Keratinocyte (primary cell): ENCODE measurements at regions not wholly inside any gene's neighbourhood (a gene's known extent, or its start where the extent isn't known, plus 50 kb on each side); places are given as distances from the start of the nearest gene placed in this dataset.

Experiments used
- DNase-seq: peaks from one replicate; pipeline ENCODE4 v3.0.0-alpha.2; 2011; ENCODE audit warnings: low read depth, missing footprints, low spot score
- FAIRE-seq: peaks from 2 replicates; lab custom pipeline; 2011; peaks lifted over from hg19 to GRCh38; lab: Jason Lieb, UNC
- H2AFZ ChIP-seq: 2 replicates; pipeline ENCODE4 v1.6.0; 2012; ENCODE audit warnings: low read length, control low read depth, inconsistent platforms; ENCODE audit not compliant: control insufficient read depth
- H3K27ac ChIP-seq: 2 replicates; pipeline ENCODE4 v1.5.1; 2011; ENCODE audit warnings: low read length; ENCODE audit not compliant: control insufficient read depth, insufficient read depth
- H3K27me3 ChIP-seq: 3 replicates; pipeline ENCODE4 v1.6.0; 2011; ENCODE audit warnings: low read length; ENCODE audit not compliant: control insufficient read depth, insufficient read depth; ENCODE audit errors: extremely low read depth
- H3K36me3 ChIP-seq, 2 experiments: 2 replicates in 1 of 2; 3 replicates in 1 of 2; pipeline ENCODE4 v1.5.1; 2011; ENCODE audit warnings: low read length in 2 of 2, mild to moderate bottlenecking in 1 of 2; ENCODE audit not compliant: control insufficient read depth in 2 of 2, insufficient read depth in 2 of 2; ENCODE audit errors: extremely low read depth in 1 of 2
- H3K4me1 ChIP-seq: 3 replicates; pipeline ENCODE4 v1.5.1; 2011; ENCODE audit warnings: low read length; ENCODE audit not compliant: control insufficient read depth, insufficient read depth; ENCODE audit errors: extremely low read depth
- H3K4me2 ChIP-seq: 3 replicates; pipeline ENCODE4 v1.6.0; 2011; ENCODE audit warnings: low read depth, low read length; ENCODE audit not compliant: control insufficient read depth, insufficient read depth; ENCODE audit errors: extremely low read depth
- H3K4me3 ChIP-seq, 3 experiments: fragments of 200-600 bp in 1 of 3; sonication (generic) in 1 of 3; 2 replicates in 2 of 3; 3 replicates in 1 of 3; pipeline ENCODE4 v1.5.1; 2011 to 2016; ENCODE audit warnings: low read length in 3 of 3, mild to moderate bottlenecking in 3 of 3, control low read depth in 2 of 3, inconsistent platforms in 1 of 3, low read depth in 1 of 3, mixed read lengths in 1 of 3, mixed run types in 1 of 3, moderate library complexity in 1 of 3; ENCODE audit not compliant: control insufficient read depth in 2 of 3, insufficient read depth in 2 of 3; ENCODE audit errors: extremely low read depth in 1 of 3
- H3K79me2 ChIP-seq: 2 replicates; pipeline ENCODE4 v1.6.0; 2012; ENCODE audit warnings: low read length; ENCODE audit not compliant: control insufficient read depth, insufficient read depth
- H3K9ac ChIP-seq: 3 replicates; pipeline ENCODE4 v1.6.0; 2011; ENCODE audit warnings: low read length; ENCODE audit not compliant: control insufficient read depth, insufficient read depth; ENCODE audit errors: extremely low read depth
- H3K9me1 ChIP-seq: 3 replicates; pipeline ENCODE4 v1.6.0; 2011; ENCODE audit warnings: low read length; ENCODE audit not compliant: control insufficient read depth, insufficient read depth; ENCODE audit errors: extremely low read depth
- H3K9me3 ChIP-seq: 2 replicates; pipeline ENCODE4 v1.5.1; 2012; ENCODE audit warnings: low read depth, low read length; ENCODE audit not compliant: control insufficient read depth
- H4K20me1 ChIP-seq: 3 replicates; pipeline ENCODE4 v1.6.0; 2011; ENCODE audit warnings: low read length; ENCODE audit not compliant: control insufficient read depth, insufficient read depth; ENCODE audit errors: extremely low read depth
- EZH2 ChIP-seq: IDR thresholded peaks from one replicate; pipeline ENCODE4 v1.6.1; 2012; ENCODE audit warnings: inconsistent platforms, mild to moderate bottlenecking, low read length, moderate library complexity
- dilution Hi-C: fragments of 300-500 bp; cut with MboI; formaldehyde crosslinking; loops from one replicate; pipeline ENCODE4 v1.7.0; 2020; ENCODE audit warnings: low sequenced_read_pairs; ENCODE audit not compliant: extremely low pct_ligation_motif_present
- TF ChIP-seq, protein P1 (sequence below), 3 experiments: IDR thresholded peaks in 1 of 3; conservative IDR thresholded peaks in 1 of 3; optimal IDR thresholded peaks in 1 of 3; 2 replicates in 2 of 3; 3 replicates in 1 of 3; pipeline versions ENCODE3 to v1.5.1; 2011; ENCODE audit warnings: low read length in 3 of 3, mild to moderate bottlenecking in 3 of 3, moderate library complexity in 2 of 3, control low read depth in 1 of 3, inconsistent platforms in 1 of 3; ENCODE audit not compliant: insufficient read depth in 2 of 3; ENCODE audit errors: extremely low read depth in 1 of 3

DNA sequence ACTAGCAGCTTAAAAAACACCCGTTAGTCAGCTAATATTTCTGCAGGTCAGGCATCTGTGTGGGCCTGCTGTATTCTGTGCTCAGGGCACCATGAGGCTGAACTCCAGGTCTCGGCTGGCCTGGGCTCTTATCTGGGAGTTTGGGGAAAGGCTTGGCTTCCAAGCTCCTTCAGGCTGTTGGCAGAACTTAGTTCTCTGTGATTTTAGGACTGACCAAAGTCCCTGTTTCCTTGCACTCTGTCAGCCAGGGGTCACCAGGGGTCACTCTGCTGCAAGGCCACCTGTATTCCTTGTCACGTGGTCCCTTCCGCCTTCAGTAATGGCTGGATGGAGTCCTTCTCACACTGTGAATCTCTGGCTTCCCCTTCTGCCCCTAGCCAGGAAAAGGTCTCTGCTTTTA, 586.4 kb downstream of the AACS start:
- DNase-seq = no peak
- no peaks in the 10 kb centered on the region for H3K27me3 ChIP-seq
- TF ChIP-seq, protein P1, sequence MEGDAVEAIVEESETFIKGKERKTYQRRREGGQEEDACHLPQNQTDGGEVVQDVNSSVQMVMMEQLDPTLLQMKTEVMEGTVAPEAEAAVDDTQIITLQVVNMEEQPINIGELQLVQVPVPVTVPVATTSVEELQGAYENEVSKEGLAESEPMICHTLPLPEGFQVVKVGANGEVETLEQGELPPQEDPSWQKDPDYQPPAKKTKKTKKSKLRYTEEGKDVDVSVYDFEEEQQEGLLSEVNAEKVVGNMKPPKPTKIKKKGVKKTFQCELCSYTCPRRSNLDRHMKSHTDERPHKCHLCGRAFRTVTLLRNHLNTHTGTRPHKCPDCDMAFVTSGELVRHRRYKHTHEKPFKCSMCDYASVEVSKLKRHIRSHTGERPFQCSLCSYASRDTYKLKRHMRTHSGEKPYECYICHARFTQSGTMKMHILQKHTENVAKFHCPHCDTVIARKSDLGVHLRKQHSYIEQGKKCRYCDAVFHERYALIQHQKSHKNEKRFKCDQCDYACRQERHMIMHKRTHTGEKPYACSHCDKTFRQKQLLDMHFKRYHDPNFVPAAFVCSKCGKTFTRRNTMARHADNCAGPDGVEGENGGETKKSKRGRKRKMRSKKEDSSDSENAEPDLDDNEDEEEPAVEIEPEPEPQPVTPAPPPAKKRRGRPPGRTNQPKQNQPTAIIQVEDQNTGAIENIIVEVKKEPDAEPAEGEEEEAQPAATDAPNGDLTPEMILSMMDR (optimal IDR thresholded peaks at IDR 0.05 in 1 of 3, IDR thresholded peaks at IDR 0.05 in 1 of 3, conservative IDR thresholded peaks at IDR 0.05 in 1 of 3; ENCODE audit: extremely low read depth in 1 of 3, insufficient read depth in 2 of 3, low read length in 3 of 3) = no peak
- TF ChIP-seq EZH2 = no peak
- no peaks in the 10 kb centered on the region for H3K9me1 ChIP-seq
- no peak overlapping the region for H3K4me2 ChIP-seq
- no peaks in the 10 kb centered on the region for H3K4me1 ChIP-seq
- dilution Hi-C loops = no loop called here
- H3K9me3 ChIP-seq = peaks cover 4% of the 10 kb centered on the region
- no peak overlapping the region for H2AFZ ChIP-seq
- H3K27ac ChIP-seq = no peak overlapping the region
- H3K79me2 ChIP-seq = no peaks in the 10 kb centered on the region
- no peaks in the 10 kb centered on the region for H3K36me3 ChIP-seq
- no peak for FAIRE-seq
- no peak overlapping the region for H3K4me3 ChIP-seq
- no peaks in the 10 kb centered on the region for H4K20me1 ChIP-seq
- H3K9ac ChIP-seq = no peak overlapping the region

DNA sequence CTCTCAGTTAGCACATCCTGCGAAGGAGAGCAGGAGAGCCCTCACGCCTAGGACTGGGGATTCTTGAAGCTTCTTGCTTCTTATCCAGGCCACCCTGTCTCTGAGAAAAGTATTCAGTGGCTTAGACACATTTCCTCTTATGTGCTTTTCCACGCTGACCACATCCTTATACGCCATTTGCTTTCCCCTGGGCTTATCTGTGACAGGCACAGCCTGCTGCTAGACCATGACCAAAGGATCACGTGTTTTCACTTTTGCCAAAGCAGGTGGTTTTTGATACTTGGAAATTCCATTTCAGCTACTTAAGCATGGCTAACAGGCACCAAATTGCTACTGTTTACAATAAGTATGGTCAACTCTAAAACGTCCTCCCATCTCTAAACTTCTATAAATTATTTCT, 587.4 kb downstream of the AACS start:
- Histone ChIP-seq H3K79me2 (no peaks in the 10 kb centered on the region), H4K20me1 (no peaks in the 10 kb centered on the region), H3K27me3 (no peaks in the 10 kb centered on the region), H3K9me3 (peaks cover 5% of the 10 kb centered on the region), H3K4me3 (no peak overlapping the region), H3K9ac (no peak overlapping the region), H3K9me1 (no peaks in the 10 kb centered on the region), H3K27ac (no peak overlapping the region), H2AFZ (no peak overlapping the region), H3K4me1 (no peaks in the 10 kb centered on the region), H3K36me3 (no peaks in the 10 kb centered on the region), H3K4me2 (no peak overlapping the region)
- FAIRE-seq (no peak), DNase-seq (no peak)
- TF ChIP-seq EZH2 = no peak
- TF ChIP-seq, protein P1 (optimal IDR thresholded peaks at IDR 0.05 in 1 of 3, IDR thresholded peaks at IDR 0.05 in 1 of 3, conservative IDR thresholded peaks at IDR 0.05 in 1 of 3; ENCODE audit: extremely low read depth in 1 of 3, insufficient read depth in 2 of 3, low read length in 3 of 3) = no peak
- dilution Hi-C loops = no loop called here
